ENCODE measurements at regions not wholly inside any gene's neighbourhood (a gene's known extent, or its start where the extent isn't known, plus 50 kb on each side); places are given as distances from the start of the nearest gene placed in this dataset.

DNA sequence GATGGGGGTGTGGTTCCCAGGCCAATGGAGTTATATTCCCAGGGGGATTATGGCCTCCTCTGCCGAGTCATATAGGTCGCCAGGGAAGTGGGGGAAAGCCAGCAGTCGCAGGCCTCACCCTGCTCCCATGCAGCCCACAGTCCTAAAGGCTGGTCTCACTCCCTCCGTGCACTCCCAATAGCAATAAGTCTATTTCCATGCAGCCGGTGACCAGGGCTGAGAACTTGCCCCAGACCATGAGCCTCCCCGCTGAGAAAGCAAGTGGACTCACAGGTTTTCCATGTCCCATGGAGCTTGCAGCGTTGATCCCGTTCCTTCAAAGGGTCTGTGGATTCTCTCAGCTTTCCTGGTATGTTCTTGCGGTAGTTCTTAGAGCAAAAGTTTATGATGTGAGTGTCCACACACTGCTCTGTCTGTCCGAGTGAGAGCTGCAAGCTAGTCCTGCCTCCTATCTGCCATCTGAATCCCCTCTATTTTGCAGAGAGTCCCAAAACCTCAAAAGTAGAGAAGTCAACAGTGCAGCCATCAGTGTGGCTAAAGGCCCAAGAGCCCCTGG, 81.7 kb upstream of the TMPRSS2 start:
- TF ChIP-seq, protein P1, sequence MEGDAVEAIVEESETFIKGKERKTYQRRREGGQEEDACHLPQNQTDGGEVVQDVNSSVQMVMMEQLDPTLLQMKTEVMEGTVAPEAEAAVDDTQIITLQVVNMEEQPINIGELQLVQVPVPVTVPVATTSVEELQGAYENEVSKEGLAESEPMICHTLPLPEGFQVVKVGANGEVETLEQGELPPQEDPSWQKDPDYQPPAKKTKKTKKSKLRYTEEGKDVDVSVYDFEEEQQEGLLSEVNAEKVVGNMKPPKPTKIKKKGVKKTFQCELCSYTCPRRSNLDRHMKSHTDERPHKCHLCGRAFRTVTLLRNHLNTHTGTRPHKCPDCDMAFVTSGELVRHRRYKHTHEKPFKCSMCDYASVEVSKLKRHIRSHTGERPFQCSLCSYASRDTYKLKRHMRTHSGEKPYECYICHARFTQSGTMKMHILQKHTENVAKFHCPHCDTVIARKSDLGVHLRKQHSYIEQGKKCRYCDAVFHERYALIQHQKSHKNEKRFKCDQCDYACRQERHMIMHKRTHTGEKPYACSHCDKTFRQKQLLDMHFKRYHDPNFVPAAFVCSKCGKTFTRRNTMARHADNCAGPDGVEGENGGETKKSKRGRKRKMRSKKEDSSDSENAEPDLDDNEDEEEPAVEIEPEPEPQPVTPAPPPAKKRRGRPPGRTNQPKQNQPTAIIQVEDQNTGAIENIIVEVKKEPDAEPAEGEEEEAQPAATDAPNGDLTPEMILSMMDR (conservative IDR thresholded peaks at IDR 0.05), result no peak
- no peak overlapping the region for H3K27ac Mint-ChIP-seq
- no peaks in the 10 kb centered on the region for H3K27me3 Mint-ChIP-seq
- no peaks in the 10 kb centered on the region for H3K36me3 Mint-ChIP-seq
- no peaks in the 10 kb centered on the region for H3K4me1 Mint-ChIP-seq (ENCODE audit: unreplicated experiment)
- H3K4me3 Mint-ChIP-seq, result no peak overlapping the region
- no peak for DNase-seq (ENCODE audit: extremely low spot score, unreplicated experiment)
- no peaks in the 10 kb centered on the region for H3K9me3 Mint-ChIP-seq

DNA sequence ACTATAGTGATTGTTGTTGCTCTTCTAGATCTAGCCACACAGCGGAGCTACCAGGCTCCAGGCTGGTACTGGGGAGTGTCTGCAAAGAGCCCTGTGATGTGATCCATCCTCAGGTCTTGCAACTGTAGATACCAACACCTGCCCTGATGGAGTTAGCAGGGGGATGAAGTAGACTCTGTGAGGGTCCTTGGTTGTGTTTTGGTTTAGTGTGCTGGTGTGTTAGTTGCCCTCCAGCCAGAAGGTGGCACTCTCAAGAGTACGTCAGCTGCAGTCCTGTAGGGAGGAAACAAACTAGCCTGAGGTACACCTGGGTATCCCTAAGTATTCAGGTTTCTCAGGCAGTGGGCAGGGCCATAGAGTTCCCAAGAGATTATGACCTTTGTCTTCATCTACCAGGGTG, 81.2 kb upstream of the TMPRSS2 start:
- DNase-seq (ENCODE audit: extremely low spot score, unreplicated experiment), result no peak
- TF ChIP-seq, protein P1 (conservative IDR thresholded peaks at IDR 0.05), result no peak
- H3K27me3 Mint-ChIP-seq, result no peaks in the 10 kb centered on the region
- H3K9me3 Mint-ChIP-seq, result no peaks in the 10 kb centered on the region
- no peak overlapping the region for H3K27ac Mint-ChIP-seq
- H3K4me1 Mint-ChIP-seq (ENCODE audit: unreplicated experiment), result no peaks in the 10 kb centered on the region
- no peaks in the 10 kb centered on the region for H3K36me3 Mint-ChIP-seq
- H3K4me3 Mint-ChIP-seq, result no peak overlapping the region

DNA sequence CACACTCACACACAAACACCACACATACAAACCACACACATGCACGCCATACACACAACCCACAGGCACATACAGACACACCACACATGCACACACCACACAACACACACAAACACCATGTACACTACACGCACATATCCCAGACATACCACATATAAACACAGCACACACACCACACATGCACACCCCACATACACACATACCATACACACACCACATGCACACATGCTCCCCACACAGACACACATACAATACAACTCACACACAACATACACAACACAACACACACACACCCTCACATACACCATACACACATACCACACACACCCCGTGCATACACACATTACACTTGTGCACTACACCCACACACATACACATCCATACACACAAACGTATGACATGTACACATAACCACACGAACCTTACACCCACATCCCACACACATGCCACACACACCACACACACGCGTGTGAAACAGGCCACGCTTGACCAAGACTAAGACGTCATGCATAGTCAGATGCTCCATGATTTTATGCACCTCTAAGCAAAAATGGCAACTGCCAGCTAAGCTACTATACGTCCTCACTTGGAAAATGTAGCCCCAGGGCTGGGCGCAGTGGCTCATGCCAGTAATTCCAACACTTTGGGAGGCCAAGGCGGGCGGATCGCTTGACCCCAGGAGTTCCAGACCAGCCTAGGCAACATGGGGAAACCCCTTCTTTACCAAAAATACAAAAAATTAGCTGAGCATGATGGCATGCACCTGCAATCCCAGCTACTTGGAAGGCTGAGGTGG, 77.4 kb upstream of the TMPRSS2 start:
- H3K27me3 Mint-ChIP-seq, result no peaks in the 10 kb centered on the region
- peaks cover 4% of the 10 kb centered on the region for H3K4me1 Mint-ChIP-seq (ENCODE audit: unreplicated experiment)
- TF ChIP-seq, protein P1 (conservative IDR thresholded peaks at IDR 0.05), result no peak
- H3K9me3 Mint-ChIP-seq, result no peaks in the 10 kb centered on the region
- H3K36me3 Mint-ChIP-seq, result no peaks in the 10 kb centered on the region
- H3K4me3 Mint-ChIP-seq, result no peak overlapping the region
- no peak for DNase-seq (ENCODE audit: extremely low spot score, unreplicated experiment)
- no peak overlapping the region for H3K27ac Mint-ChIP-seq

DNA sequence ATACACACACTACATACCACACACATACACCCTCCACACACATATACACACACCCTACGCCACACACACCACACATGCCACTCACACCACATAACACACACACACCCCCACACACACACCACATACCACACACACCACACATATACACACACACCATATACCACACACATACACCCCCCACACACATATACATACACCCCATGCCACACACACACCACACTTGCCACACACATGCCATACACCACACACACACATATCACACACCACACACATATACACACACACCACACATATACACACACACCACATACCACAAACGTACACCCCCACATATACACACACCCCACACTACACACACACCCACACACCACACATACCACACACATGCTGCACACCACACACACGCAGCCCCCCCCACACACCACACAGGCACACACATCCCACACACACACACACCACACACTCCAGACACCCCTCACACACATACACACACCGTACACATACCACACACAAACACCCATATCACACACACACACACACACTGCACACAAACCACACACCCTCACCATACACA, 76.7 kb upstream of the TMPRSS2 start:
- Mint-ChIP-seq H3K36me3 (no peaks in the 10 kb centered on the region), H3K27me3 (no peaks in the 10 kb centered on the region), H3K9me3 (no peaks in the 10 kb centered on the region), H3K27ac (no peak overlapping the region), H3K4me1 (ENCODE audit: unreplicated experiment) (peaks cover 4% of the 10 kb centered on the region), H3K4me3 (no peak overlapping the region)
- no peak for DNase-seq (ENCODE audit: extremely low spot score, unreplicated experiment)
- TF ChIP-seq, protein P1 (conservative IDR thresholded peaks at IDR 0.05), result no peak

DNA sequence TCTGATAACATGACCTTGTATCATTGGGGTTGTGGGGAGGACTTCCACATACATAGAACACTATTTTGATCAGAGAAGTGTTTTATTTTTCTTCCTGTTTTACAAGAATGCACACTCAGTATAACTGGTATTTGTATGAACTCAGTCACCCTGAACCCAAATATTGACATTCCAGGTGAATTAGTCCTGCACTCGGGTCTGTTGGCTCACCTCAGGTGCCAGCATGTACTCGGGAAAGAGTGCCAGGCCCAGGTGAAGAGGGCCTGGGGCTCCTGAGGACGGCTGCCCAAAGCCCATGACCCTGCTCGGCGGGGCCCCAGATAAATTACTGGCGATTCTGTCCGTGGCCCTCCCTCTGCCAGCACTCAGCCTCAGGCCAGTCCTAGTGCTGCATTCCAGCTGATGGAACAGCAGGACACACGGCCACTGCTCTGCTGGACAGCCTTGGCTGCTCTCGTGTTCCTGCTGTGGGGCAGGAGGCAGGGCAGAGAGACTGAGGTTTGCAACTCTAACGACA, 75.4 kb upstream of the TMPRSS2 start:
- Mint-ChIP-seq H3K27ac (peak overlapping the region; percentile 63), H3K4me3 (no peak overlapping the region), H3K9me3 (peaks cover 1% of the 10 kb centered on the region), H3K36me3 (no peaks in the 10 kb centered on the region), H3K4me1 (ENCODE audit: unreplicated experiment) (peaks cover 4% of the 10 kb centered on the region), H3K27me3 (no peaks in the 10 kb centered on the region)
- TF ChIP-seq, protein P1 (conservative IDR thresholded peaks at IDR 0.05), result no peak
- DNase-seq (ENCODE audit: extremely low spot score, unreplicated experiment), result peak; percentile 51
